HL-60 (cell line): ENCODE measurements at regions not wholly inside any gene's neighbourhood (a gene's known extent, or its start where the extent isn't known, plus 50 kb on each side); places are given as distances from the start of the nearest gene placed in this dataset.

Experiments used
- GABPA ChIP-seq: IDR thresholded peaks from 2 replicates; pipeline ENCODE4 v1.6.1; 2012; ENCODE audit warnings: low read depth
- POLR2AphosphoS5 ChIP-seq: IDR thresholded peaks from 2 replicates; pipeline ENCODE4 v1.6.1; 2012; ENCODE audit warnings: low read depth
- REST ChIP-seq: IDR thresholded peaks from 2 replicates; pipeline ENCODE4 v1.6.1; 2012; ENCODE audit warnings: low read depth; ENCODE audit not compliant: insufficient replicate concordance
- SPI1 ChIP-seq: IDR thresholded peaks from 2 replicates; pipeline ENCODE4 v1.6.1; 2012; ENCODE audit warnings: low read depth, mild to moderate bottlenecking, borderline replicate concordance
- TF ChIP-seq, protein P1 (sequence below): IDR thresholded peaks from one replicate; pipeline ENCODE4 v1.5.1; 2011; ENCODE audit warnings: low read length, control low read depth, inconsistent platforms; ENCODE audit not compliant: insufficient read depth

- TF ChIP-seq, protein P1, sequence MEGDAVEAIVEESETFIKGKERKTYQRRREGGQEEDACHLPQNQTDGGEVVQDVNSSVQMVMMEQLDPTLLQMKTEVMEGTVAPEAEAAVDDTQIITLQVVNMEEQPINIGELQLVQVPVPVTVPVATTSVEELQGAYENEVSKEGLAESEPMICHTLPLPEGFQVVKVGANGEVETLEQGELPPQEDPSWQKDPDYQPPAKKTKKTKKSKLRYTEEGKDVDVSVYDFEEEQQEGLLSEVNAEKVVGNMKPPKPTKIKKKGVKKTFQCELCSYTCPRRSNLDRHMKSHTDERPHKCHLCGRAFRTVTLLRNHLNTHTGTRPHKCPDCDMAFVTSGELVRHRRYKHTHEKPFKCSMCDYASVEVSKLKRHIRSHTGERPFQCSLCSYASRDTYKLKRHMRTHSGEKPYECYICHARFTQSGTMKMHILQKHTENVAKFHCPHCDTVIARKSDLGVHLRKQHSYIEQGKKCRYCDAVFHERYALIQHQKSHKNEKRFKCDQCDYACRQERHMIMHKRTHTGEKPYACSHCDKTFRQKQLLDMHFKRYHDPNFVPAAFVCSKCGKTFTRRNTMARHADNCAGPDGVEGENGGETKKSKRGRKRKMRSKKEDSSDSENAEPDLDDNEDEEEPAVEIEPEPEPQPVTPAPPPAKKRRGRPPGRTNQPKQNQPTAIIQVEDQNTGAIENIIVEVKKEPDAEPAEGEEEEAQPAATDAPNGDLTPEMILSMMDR, result no peak
- no peak for TF ChIP-seq REST
- no peak for TF ChIP-seq POLR2AphosphoS5
- no peak for TF ChIP-seq GABPA
- no peak for TF ChIP-seq SPI1
Measured at GRCh38 chr20:4445331-4445730, 196.2 kb upstream of the ADRA1D start.
